Neural cell (in vitro differentiated cells): ENCODE measurements at regions not wholly inside any gene's neighbourhood (a gene's known extent, or its start where the extent isn't known, plus 50 kb on each side); places are given as distances from the start of the nearest gene placed in this dataset.

Source experiments
- H2AFZ ChIP-seq: fragments of 200-600, 300-800 bp; sonication (generic), shearing (Covaris generic); 2 replicates; pipeline ENCODE4 v1.6.0; 2014; ENCODE audit warnings: low read depth, mild to moderate bottlenecking, antibody characterized with exemption, low read length, moderate library complexity
- H3F3A ChIP-seq: fragments of 200-600 bp; shearing (Covaris generic); 2 replicates; pipeline ENCODE4 v1.6.1; 2016; ENCODE audit warnings: mild to moderate bottlenecking, moderate library complexity, mixed read lengths, antibody characterized with exemption, low read length; ENCODE audit not compliant: insufficient read depth, poor library complexity, severe bottlenecking
- H3K27ac ChIP-seq: fragments of 200-600, 300-800 bp; sonication (generic), shearing (Covaris generic); 2 replicates; pipeline ENCODE4 v1.5.1; 2014; ENCODE audit warnings: mild to moderate bottlenecking, low read length, moderate library complexity
- H3K27me3 ChIP-seq: fragments of 300-800, 200-600 bp; sonication (generic), shearing (Covaris generic); 2 replicates; pipeline ENCODE4 v1.6.0; 2014; ENCODE audit warnings: mild to moderate bottlenecking, low read depth, low read length, moderate library complexity; ENCODE audit not compliant: insufficient read depth
- H3K36me3 ChIP-seq: fragments of 300-800, 200-600 bp; sonication (generic), shearing (Covaris generic); 2 replicates; pipeline ENCODE4 v1.5.1; 2014; ENCODE audit warnings: mild to moderate bottlenecking, antibody characterized with exemption, low read length, moderate library complexity; ENCODE audit not compliant: insufficient read depth
- H3K4me2 ChIP-seq: fragments of 300-800, 200-600 bp; sonication (generic), shearing (Covaris generic); 2 replicates; pipeline ENCODE4 v1.6.0; 2014; ENCODE audit warnings: mild to moderate bottlenecking, low read length
- H3K4me3 ChIP-seq: fragments of 300-800, 200-600 bp; sonication (generic), shearing (Covaris generic); 2 replicates; pipeline ENCODE4 v1.5.1; 2014; ENCODE audit warnings: mild to moderate bottlenecking, low read length, moderate library complexity
- H3K79me2 ChIP-seq: fragments of 200-600 bp; shearing (Covaris generic); replicated peaks from 2 replicates; pipeline ENCODE4 v1.6.0; 2014; ENCODE audit warnings: mild to moderate bottlenecking, low read length, moderate library complexity; ENCODE audit not compliant: insufficient read depth
- H3K9ac ChIP-seq: fragments of 300-800, 200-600 bp; sonication (generic), shearing (Covaris generic); 2 replicates; pipeline ENCODE4 v1.6.1; 2016; ENCODE audit warnings: mild to moderate bottlenecking, low read length, mixed read lengths
- H3K9me2 ChIP-seq: fragments of 200-600 bp; shearing (Covaris generic); 2 replicates; pipeline ENCODE4 v1.6.1; 2016; ENCODE audit warnings: mild to moderate bottlenecking, low read length, mixed read lengths; ENCODE audit not compliant: insufficient read depth
- H3K9me3 ChIP-seq: fragments of 200-600, 300-800 bp; sonication (generic), shearing (Covaris generic); 2 replicates; pipeline ENCODE4 v1.6.1; 2016; ENCODE audit warnings: mild to moderate bottlenecking, mixed run types, low read length, moderate library complexity, mixed read lengths
- H4K20me1 ChIP-seq: fragments of 200-600 bp; shearing (Covaris generic); 2 replicates; pipeline ENCODE4 v1.6.1; 2016; ENCODE audit warnings: mild to moderate bottlenecking, mixed run types; ENCODE audit not compliant: insufficient read depth
- EP300 ChIP-seq: fragments of 450-650 bp; conservative IDR thresholded peaks from 2 replicates; pipeline ENCODE4 v1.6.1; 2014; ENCODE audit warnings: antibody characterized with exemption, mild to moderate bottlenecking, moderate library complexity; ENCODE audit not compliant: poor library complexity, severe bottlenecking
- EZH2 ChIP-seq: fragments of 200-600, 300-800 bp; shearing (Covaris generic), sonication (generic); IDR thresholded peaks from 2 replicates; pipeline ENCODE4 v1.6.1; 2014; ENCODE audit warnings: antibody characterized with exemption, low read length, borderline replicate concordance, mild to moderate bottlenecking; ENCODE audit not compliant: insufficient read depth, poor library complexity, severe bottlenecking
- MXI1 ChIP-seq: fragments of 450-650 bp; conservative IDR thresholded peaks from 2 replicates; pipeline ENCODE4 v1.6.1; 2014; ENCODE audit warnings: antibody characterized with exemption, mild to moderate bottlenecking; ENCODE audit not compliant: poor library complexity, severe bottlenecking
- POLR2AphosphoS5 ChIP-seq: IDR thresholded peaks from 2 replicates; pipeline ENCODE4 v1.6.1; 2012
- SMC3 ChIP-seq: fragments of 450-650 bp; conservative IDR thresholded peaks from 2 replicates; pipeline ENCODE4 v1.6.1; 2014; ENCODE audit warnings: antibody characterized with exemption, mild to moderate bottlenecking, moderate library complexity; ENCODE audit not compliant: poor library complexity
- TAF1 ChIP-seq: IDR thresholded peaks from 2 replicates; pipeline ENCODE4 v1.6.1; 2012; ENCODE audit warnings: low read depth
- TF ChIP-seq, protein P1 (sequence below): IDR thresholded peaks from 2 replicates; pipeline ENCODE4 v1.6.1; 2012; ENCODE audit warnings: borderline replicate concordance
- TF ChIP-seq, protein P2 (sequence below): fragments of 450-650 bp; IDR thresholded peaks from 2 replicates; pipeline ENCODE4 v1.5.1; 2014; ENCODE audit warnings: antibody characterized with exemption, mild to moderate bottlenecking, moderate library complexity; ENCODE audit not compliant: poor library complexity, severe bottlenecking

DNA sequence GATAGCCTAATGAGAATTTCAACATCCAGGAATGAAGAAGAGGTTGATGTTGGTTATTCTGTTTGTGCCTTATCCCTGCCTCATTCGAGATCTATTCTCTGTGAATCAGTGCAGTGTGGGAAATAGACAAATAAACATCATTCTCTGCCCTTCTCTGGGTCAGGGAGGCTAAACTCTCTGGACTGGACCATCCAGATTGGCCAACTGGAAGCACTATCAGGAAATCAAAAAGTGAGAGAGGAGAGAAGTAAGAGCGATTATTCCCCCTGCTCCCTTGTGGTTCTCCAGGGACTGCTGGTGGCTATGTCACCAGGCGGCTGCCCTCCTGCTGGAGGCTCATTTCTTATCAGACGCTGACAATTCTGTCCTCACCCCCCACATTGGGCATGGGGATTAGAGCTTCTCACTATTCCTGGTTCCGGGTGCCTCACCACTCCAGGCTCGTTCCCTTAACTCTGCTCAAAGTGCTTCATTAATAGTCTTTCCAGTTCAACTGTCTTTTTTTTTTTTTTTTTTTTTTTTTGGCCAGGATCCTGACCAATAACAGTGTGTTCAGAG, 201.7 kb upstream of the RREB1 start:
- H3K9me3 ChIP-seq: no peaks in the 10 kb centered on the region
- no peak overlapping the region for H3K4me2 ChIP-seq
- no peak for TF ChIP-seq MXI1
- no peak for TF ChIP-seq EZH2
- TF ChIP-seq SMC3: no peak
- no peak overlapping the region for H3K9ac ChIP-seq
- H3K79me2 ChIP-seq: no peaks in the 10 kb centered on the region
- H3K9me2 ChIP-seq: no peaks in the 10 kb centered on the region
- H3K4me3 ChIP-seq: no peak overlapping the region
- no peaks in the 10 kb centered on the region for H3F3A ChIP-seq
- no peak overlapping the region for H2AFZ ChIP-seq
- H3K36me3 ChIP-seq: no peaks in the 10 kb centered on the region
- H4K20me1 ChIP-seq: no peaks in the 10 kb centered on the region
- H3K27me3 ChIP-seq: no peaks in the 10 kb centered on the region
- H3K27ac ChIP-seq: no peak overlapping the region

DNA sequence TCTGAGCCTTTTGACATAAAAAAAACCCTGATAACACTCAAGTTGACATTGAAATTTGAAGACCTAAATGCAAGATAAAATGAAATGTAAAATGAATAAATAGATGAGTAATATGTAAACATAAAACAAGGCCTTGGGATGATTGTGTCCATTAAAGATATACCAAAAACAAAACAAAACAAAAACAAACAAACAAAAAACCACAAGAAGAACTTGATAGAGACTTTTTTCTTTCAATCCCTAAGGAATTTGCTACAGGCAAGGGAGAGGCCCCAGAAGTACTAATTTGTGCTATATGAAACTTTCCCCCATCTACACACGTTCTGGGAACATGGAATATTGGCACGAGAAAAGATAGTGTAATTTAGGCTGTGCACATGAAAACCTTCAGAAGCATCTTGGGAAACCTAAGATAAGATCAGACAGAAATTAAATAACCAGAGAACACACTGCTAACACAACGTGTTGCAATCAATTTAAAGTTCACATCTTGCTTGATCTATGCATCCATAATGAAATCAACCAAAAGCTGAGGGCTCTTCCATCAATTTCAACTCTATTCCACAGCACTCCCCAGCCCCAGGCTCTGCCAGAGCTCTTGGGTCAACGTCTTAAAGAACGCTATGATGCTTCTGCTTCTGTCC, 201.1 kb upstream of the RREB1 start:
- no peaks in the 10 kb centered on the region for H3K79me2 ChIP-seq
- no peaks in the 10 kb centered on the region for H3F3A ChIP-seq
- no peaks in the 10 kb centered on the region for H3K36me3 ChIP-seq
- no peaks in the 10 kb centered on the region for H3K27me3 ChIP-seq
- no peaks in the 10 kb centered on the region for H4K20me1 ChIP-seq
- no peak overlapping the region for H2AFZ ChIP-seq
- no peak overlapping the region for H3K27ac ChIP-seq
- no peaks in the 10 kb centered on the region for H3K9me3 ChIP-seq
- no peak overlapping the region for H3K4me2 ChIP-seq
- no peaks in the 10 kb centered on the region for H3K9me2 ChIP-seq
- H3K9ac ChIP-seq: no peak overlapping the region
- TF ChIP-seq, protein P1, sequence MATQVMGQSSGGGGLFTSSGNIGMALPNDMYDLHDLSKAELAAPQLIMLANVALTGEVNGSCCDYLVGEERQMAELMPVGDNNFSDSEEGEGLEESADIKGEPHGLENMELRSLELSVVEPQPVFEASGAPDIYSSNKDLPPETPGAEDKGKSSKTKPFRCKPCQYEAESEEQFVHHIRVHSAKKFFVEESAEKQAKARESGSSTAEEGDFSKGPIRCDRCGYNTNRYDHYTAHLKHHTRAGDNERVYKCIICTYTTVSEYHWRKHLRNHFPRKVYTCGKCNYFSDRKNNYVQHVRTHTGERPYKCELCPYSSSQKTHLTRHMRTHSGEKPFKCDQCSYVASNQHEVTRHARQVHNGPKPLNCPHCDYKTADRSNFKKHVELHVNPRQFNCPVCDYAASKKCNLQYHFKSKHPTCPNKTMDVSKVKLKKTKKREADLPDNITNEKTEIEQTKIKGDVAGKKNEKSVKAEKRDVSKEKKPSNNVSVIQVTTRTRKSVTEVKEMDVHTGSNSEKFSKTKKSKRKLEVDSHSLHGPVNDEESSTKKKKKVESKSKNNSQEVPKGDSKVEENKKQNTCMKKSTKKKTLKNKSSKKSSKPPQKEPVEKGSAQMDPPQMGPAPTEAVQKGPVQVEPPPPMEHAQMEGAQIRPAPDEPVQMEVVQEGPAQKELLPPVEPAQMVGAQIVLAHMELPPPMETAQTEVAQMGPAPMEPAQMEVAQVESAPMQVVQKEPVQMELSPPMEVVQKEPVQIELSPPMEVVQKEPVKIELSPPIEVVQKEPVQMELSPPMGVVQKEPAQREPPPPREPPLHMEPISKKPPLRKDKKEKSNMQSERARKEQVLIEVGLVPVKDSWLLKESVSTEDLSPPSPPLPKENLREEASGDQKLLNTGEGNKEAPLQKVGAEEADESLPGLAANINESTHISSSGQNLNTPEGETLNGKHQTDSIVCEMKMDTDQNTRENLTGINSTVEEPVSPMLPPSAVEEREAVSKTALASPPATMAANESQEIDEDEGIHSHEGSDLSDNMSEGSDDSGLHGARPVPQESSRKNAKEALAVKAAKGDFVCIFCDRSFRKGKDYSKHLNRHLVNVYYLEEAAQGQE: no peak
- TF ChIP-seq POLR2AphosphoS5 (no peak), SMC3 (no peak), MXI1 (no peak)
- TF ChIP-seq, protein P2, sequence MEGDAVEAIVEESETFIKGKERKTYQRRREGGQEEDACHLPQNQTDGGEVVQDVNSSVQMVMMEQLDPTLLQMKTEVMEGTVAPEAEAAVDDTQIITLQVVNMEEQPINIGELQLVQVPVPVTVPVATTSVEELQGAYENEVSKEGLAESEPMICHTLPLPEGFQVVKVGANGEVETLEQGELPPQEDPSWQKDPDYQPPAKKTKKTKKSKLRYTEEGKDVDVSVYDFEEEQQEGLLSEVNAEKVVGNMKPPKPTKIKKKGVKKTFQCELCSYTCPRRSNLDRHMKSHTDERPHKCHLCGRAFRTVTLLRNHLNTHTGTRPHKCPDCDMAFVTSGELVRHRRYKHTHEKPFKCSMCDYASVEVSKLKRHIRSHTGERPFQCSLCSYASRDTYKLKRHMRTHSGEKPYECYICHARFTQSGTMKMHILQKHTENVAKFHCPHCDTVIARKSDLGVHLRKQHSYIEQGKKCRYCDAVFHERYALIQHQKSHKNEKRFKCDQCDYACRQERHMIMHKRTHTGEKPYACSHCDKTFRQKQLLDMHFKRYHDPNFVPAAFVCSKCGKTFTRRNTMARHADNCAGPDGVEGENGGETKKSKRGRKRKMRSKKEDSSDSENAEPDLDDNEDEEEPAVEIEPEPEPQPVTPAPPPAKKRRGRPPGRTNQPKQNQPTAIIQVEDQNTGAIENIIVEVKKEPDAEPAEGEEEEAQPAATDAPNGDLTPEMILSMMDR: no peak
- H3K4me3 ChIP-seq: no peak overlapping the region

DNA sequence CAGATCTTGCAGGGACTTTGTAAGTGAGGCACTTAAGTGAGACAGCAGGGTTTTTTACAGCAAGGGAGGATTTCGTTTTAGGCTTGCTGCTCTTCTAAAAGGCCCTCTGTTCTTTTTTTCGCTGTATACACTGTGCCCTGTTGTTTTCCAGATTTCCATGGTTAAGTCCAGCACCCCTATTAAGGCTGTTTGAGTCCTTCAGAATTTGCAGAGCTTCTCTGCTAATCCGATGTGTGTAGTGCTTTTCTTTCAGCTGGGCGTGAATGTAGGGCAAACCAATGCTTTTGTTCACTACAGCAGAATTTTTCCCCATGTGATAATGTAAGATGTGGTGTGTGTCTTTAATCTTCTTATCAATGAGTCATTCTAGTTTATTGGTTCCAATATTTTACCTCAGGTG, 200.5 kb upstream of the RREB1 start:
- H2AFZ ChIP-seq: no peak overlapping the region
- no peaks in the 10 kb centered on the region for H3F3A ChIP-seq
- no peak overlapping the region for H3K9ac ChIP-seq
- H3K79me2 ChIP-seq: no peaks in the 10 kb centered on the region
- H4K20me1 ChIP-seq: no peaks in the 10 kb centered on the region
- H3K4me3 ChIP-seq: no peak overlapping the region
- no peaks in the 10 kb centered on the region for H3K9me2 ChIP-seq
- no peaks in the 10 kb centered on the region for H3K9me3 ChIP-seq
- H3K4me2 ChIP-seq: no peak overlapping the region
- no peaks in the 10 kb centered on the region for H3K27me3 ChIP-seq
- TF ChIP-seq SMC3: no peak
- TF ChIP-seq, protein P1: no peak
- no peak for TF ChIP-seq EP300
- TF ChIP-seq TAF1: no peak
- no peak for TF ChIP-seq EZH2
- TF ChIP-seq, protein P2: no peak
- TF ChIP-seq MXI1: no peak
- no peaks in the 10 kb centered on the region for H3K36me3 ChIP-seq
- no peak overlapping the region for H3K27ac ChIP-seq
